ENCODE measurements at regions not wholly inside any gene's neighbourhood (a gene's known extent, or its start where the extent isn't known, plus 50 kb on each side); places are given as distances from the start of the nearest gene placed in this dataset.

DNA sequence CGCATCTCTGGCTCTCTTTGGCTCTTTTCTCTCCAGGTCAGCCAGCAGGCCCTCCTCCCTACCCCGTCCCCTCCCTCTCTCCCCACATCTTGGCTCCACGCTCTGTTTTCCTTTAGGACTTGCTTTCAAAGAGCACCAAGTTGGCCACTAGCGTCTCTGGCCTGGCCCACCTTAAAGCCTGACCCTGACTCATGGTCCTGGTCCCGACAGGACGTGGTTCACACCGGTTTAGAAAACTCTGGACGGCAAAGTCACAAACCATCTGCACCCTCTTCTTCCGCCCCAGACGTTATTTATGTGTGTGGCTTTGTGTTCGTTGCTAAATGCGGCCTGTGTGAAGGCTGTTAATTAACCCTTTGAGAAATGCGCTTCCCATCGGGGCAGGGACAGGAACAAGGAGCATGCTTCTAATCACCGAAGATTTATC lies 169.0 kb upstream of the HAAO start:
- TF ChIP-seq, protein P1, sequence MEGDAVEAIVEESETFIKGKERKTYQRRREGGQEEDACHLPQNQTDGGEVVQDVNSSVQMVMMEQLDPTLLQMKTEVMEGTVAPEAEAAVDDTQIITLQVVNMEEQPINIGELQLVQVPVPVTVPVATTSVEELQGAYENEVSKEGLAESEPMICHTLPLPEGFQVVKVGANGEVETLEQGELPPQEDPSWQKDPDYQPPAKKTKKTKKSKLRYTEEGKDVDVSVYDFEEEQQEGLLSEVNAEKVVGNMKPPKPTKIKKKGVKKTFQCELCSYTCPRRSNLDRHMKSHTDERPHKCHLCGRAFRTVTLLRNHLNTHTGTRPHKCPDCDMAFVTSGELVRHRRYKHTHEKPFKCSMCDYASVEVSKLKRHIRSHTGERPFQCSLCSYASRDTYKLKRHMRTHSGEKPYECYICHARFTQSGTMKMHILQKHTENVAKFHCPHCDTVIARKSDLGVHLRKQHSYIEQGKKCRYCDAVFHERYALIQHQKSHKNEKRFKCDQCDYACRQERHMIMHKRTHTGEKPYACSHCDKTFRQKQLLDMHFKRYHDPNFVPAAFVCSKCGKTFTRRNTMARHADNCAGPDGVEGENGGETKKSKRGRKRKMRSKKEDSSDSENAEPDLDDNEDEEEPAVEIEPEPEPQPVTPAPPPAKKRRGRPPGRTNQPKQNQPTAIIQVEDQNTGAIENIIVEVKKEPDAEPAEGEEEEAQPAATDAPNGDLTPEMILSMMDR (IDR thresholded peaks at IDR 0.05; ENCODE audit: low read depth, low read length) = no peak
- Histone ChIP-seq H3K36me3 (no peaks in the 10 kb centered on the region), H3K27ac (no peak overlapping the region), H3K27me3 (ENCODE audit: insufficient read depth, low read depth, severe bottlenecking) (no peaks in the 10 kb centered on the region), H3K4me3 (ENCODE audit: low read depth, low read length) (no peak overlapping the region), H3K9me3 (ENCODE audit: severe bottlenecking) (no peaks in the 10 kb centered on the region)
- DNase-seq = no peak

DNA sequence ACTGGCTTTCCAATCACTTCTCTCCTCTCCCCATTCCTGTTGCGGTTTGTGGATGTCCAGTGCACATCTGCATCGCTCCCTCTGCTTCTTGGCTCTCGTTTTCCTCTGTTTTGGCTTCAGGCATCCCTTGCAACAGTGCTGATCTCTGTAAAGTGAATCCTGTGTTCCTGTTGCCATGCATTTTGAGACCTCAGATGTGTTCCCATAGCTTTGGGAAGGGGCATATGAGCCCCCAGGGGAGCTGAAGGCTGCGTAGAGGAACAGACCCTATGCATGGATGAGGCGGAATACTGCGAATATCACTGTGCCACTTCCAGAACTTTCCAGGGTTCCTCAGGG lies 168.4 kb upstream of the HAAO start:
- TF ChIP-seq, protein P1 (IDR thresholded peaks at IDR 0.05; ENCODE audit: low read depth, low read length) = no peak

DNA sequence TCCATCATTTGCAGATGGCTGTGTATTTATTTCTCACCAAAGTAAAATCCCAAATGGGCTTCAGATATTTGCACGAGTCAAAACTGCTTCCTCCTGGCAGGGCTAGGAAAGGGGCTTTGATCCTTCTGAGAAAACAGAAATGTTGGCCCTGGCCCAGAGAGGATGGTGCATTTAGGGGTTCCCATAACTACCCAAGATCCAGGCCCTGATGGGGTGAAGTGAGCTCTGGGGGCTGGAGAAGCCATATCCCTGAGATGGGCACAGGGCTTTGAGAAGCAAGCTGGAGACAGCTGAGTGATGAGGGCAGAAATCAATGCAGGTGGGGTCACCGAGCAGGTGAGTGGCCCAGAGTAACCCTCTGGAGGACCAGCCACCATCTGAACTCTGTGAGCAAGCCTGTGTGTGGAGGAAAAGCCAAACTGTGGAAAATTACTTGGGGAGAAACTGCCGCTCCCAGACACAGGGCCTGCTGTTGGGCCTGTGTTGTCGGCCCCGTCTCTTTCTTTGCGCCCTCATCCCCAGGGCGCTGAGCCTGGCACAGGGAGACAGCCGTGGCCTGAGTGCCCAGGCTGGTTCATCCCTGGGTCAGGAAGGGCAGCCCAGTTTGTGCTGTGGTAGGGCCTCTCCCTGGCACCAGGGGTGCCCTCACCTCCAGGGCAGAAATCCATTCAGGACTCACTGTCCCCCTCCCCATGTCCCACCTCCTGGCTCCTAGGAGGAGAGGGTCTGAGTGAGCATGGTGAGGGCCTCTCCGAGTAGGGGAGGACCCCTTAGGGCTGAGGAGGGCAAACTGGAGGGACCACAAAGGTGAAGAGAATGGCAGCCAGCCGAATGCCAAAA lies 167.8 kb upstream of the HAAO start:
- Histone ChIP-seq H3K27ac (no peak overlapping the region), H3K9me3 (ENCODE audit: severe bottlenecking) (no peaks in the 10 kb centered on the region), H3K36me3 (no peaks in the 10 kb centered on the region), H3K4me3 (ENCODE audit: low read depth, low read length) (no peak overlapping the region), H3K27me3 (ENCODE audit: insufficient read depth, low read depth, severe bottlenecking) (no peaks in the 10 kb centered on the region)
- TF ChIP-seq, protein P1 (IDR thresholded peaks at IDR 0.05; ENCODE audit: low read depth, low read length) = no peak
- DNase-seq = no peak

More for the DNA sequence above, 168.4 kb upstream of the HAAO start:
- no peak for DNase-seq
- no peak overlapping the region for H3K4me3 ChIP-seq (ENCODE audit: low read depth, low read length)
- H3K36me3 ChIP-seq = no peaks in the 10 kb centered on the region
- no peak overlapping the region for H3K27ac ChIP-seq
- H3K9me3 ChIP-seq (ENCODE audit: severe bottlenecking) = no peaks in the 10 kb centered on the region
- no peaks in the 10 kb centered on the region for H3K27me3 ChIP-seq (ENCODE audit: insufficient read depth, low read depth, severe bottlenecking)

DNA sequence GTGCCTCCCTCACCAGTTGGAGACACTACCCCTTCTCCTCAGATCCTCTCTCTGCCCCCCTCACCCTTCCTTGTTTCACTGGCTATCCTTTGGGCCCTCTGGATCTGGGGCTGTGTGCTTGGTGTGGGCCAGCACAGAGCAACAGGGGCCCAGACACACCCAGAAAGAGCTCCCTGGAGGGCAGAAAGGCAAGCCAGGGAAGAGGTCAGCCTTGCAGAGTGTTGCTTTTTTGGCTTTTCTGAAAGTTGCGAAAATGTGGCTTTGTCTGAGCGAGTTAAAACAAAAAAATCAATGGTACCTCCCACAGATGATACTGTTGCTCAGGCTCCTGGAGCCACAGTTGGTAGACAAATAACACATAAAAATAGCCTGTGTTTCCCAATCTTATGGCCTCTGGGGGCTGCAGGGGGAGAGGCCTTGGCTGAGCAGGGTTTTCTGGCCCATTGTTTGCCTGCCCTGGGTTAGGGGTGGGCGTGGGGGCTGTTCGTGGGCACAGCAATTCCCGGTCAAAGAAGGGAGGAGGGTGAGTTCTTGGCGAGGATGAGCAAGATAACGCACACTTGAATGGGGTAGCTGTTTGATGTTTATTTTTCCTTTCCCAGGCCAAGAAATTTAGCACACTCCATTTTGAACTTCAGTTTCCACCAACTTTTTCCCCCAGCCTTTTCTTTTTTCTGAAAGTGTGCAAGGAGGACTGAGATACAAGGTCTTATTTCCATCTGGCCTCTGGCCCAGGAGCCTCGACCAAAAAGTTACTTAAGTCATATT lies 167.0 kb upstream of the HAAO start:
- H3K4me3 ChIP-seq (ENCODE audit: low read depth, low read length) = no peak overlapping the region
- TF ChIP-seq, protein P1 (IDR thresholded peaks at IDR 0.05; ENCODE audit: low read depth, low read length) = no peak
- no peaks in the 10 kb centered on the region for H3K9me3 ChIP-seq (ENCODE audit: severe bottlenecking)
- DNase-seq = no peak
- no peaks in the 10 kb centered on the region for H3K36me3 ChIP-seq
- H3K27me3 ChIP-seq (ENCODE audit: insufficient read depth, low read depth, severe bottlenecking) = no peaks in the 10 kb centered on the region
- no peak overlapping the region for H3K27ac ChIP-seq

DNA sequence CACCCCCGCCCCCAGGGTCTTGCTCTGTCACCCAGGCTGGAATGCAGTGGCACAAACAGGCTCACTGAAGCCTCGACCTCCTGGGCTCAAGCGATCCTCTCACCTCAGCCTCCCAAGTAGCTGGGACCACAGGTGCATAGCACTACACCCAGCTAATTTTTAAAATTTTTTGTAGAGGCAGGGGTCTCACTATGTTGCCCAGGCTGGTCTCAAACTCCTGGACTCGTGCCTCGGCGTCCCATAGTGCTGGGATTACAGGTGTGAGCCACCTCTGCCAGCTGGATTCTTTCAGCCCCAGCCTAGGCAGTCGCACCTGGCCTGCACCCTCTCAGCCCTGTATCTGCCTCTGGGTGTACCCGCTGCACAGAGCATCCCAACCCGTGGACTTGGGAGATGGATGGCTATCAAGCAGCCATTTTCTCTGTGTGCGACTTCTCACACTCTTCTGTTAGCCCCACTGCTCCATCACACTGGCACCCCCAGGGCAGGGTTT lies 166.4 kb upstream of the HAAO start:
- Histone ChIP-seq H3K27me3 (ENCODE audit: insufficient read depth, low read depth, severe bottlenecking) (no peaks in the 10 kb centered on the region), H3K36me3 (no peaks in the 10 kb centered on the region), H3K4me3 (ENCODE audit: low read depth, low read length) (no peak overlapping the region), H3K9me3 (ENCODE audit: severe bottlenecking) (no peaks in the 10 kb centered on the region), H3K27ac (no peak overlapping the region)
- TF ChIP-seq, protein P1 (IDR thresholded peaks at IDR 0.05; ENCODE audit: low read depth, low read length) = no peak
- no peak for DNase-seq

Data from WERI-Rb-1 (cell line).